NCI-H2081 (cell line): ENCODE measurements at regions not wholly inside any gene's neighbourhood (a gene's known extent, or its start where the extent isn't known, plus 50 kb on each side); places are given as distances from the start of the nearest gene placed in this dataset.
"Not testable (repeated sequence)": the region's sequence is repeated elsewhere in the genome, so short reads cannot be mapped to it uniquely, and the experiment has no call there.

Experiments used
- DNase-seq, 2 experiments: peaks; one replicate each; lab custom pipeline; 2025; lab: John Stamatoyannopoulos, UW

DNA sequence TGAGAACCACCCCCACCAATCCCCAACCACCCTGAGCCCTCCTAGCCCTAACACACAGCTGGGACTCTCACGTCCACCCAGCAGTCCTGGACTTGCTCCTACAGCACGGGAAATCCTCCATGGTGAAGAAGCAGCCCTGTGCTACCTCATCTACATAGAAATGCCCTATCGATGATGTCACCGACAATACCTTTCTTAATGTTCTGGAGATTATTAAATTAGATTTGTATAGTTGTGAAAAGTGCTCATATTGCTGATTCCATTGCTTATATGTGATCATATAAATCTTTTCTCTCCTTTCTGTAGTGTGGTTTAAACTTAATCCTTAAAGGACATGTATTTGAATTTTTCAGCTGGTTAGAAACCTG, 97.1 kb downstream of the PPIAL4G start:
- DNase-seq: not testable (repeated sequence)

DNA sequence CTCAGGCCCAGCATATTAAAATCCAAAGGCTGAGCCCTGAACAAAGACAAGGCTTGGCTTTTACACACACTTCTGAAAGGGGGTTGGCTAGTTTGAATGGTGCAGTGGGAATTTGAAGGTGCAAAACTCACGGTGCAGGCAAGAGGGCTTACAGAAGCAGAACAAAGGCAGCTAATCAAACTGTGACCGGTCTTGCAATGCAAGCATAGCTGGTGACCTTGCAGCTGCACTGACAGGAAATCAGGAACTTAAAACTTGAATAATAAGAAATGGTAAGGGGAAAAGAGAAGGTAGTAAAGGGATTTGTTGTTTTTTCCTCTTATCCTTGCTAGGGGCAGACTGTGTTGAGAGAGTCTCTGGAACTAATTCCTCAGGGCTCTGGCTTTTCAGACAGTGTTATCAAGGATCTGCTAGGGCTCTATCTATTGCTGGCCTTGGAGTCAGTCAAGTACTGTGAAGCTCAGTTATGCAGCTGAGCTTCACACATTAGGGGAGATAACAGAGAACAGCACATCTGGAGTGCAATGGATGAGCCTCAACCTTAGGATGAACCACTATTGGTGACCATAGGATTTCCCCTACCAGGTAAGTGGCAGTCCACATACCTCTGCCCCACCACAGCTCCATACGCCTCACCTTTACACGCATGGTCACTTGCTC, 97.6 kb downstream of the PPIAL4G start:
- no peak for DNase-seq

DNA sequence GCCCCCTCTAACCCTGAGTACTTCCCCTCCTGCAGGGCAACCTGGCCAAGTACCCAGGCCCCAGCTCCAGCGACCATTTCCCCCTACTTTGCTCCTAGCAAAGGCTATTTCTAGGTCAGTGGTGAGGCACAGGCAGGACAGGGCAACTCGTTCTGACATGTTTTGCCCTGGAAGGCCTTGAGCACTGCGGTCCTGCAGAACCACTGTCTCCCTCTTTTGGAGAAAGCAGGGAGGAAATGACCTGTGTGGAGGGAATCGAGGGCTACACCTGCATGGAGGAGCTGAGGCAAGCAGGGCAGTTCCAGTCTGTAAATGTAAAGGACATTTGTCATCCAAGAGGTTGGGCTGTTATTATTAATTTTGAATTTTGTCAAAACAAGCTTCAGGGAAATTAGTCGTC, 99.1 kb downstream of the PPIAL4G start:
- no peak for DNase-seq

DNA sequence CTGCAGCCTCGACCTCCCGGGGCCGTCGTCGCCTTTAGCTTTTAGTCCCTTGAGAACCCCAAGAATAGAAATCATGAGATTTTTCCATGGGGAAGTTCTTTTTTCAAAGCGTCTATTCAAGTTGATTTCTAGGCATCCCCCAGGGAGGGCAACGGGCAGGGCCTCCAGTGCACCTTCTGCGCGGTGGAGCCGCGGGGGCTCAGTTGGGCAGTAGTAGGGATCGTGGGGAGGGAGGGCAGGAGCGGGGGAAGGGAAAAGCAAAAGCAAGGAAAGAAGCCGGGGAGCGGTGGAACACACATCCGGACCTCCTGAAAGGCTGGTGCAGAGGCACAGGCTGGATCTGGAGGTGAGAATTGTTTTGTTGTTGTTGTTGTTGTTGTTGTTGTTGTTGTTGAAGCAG, 103.4 kb downstream of the PPIAL4G start:
- DNase-seq: no peak

DNA sequence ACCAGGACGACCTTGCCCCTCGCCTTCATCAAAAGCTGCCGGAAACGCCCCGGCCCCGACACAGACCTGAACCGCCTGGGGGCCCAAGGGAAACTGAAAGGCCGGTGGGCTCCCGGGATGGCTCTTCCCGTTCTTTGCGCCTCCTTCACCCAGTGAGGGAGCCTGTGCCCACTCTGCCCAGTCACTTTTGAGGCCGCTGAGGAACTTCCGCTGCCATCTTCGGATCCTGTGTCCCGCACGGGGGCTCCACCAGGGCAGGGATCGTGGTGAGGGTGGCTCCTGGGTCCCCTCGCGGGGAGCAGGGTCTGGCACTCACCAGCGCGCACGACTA, 104.0 kb downstream of the PPIAL4G start:
- no peak for DNase-seq

GRCh38 chr1:148377992-148378391, 105.1 kb downstream of the PPIAL4G start:
- DNase-seq: not testable (repeated sequence)

DNA sequence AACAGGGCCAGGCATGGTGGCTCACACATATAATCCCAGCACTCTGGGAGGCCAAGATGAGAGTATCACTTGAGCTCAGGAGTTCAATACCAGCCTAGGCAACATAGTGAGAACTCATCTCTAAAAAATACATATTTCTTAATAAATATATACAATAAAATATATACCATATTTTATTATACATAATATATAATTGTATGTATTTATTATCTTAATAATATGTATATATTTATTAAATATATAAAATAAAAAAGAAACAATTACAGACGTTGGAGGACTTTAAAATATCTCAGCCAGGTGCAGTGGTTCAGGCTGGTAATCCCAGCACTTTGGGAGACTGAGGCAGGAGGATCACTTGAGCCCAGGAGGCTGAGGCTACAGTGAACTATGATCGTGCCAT, 106.1 kb downstream of the PPIAL4G start:
- DNase-seq: not testable (repeated sequence)

DNA sequence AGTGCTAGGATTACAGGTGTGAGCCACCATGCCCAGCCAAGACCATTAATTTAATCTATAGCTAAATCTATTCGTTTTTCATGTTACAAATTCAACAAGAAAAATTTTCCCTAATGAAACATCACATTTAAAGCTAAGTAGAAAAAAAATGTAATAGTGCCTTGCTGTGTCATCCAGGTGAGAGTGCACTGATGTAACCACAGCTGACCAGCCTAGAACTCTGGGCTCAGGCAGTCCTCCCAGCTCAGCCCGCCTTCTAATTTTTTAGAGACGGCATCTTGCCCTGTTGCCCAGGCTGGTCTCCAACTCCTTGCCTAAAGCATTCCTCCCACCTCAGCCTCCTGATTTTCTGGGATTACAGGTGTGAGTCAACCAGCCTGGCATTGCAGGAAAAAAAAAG, 109.0 kb downstream of the PPIAL4G start:
- no peak for DNase-seq

DNA sequence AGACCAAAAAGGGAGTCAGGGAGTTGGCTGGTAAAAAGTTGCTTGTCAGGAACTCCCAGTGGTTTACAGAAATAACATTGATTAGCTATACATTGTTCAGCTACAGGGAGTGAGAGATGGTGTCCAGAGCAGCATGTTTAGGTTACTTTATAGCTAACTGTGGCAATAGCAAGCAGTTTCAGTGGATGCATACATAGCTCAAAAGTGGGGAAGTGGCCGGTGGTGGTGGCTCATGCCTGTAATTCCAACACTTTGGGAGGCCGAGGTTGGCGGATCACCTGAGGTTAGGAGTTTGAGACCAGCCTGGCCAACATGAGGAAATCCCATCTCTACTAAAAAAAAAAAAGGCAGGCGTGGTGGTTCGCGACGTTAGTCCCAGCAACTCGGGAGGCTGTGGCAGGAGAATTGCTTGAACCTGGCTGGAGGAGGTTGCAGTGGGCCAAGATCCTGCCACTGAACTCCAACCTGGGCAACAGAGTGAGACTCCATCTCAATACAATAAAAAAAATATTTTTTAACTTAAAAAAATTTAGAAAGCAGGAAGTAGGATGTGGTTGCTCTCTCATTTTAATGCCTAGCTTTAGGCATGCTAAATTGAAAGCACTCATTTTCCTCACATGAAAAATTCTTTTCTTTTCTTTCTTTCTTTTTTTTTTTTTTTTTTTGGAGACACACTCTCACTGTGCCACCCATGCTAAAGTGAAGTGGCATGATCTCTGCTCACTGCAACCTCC, 109.7 kb downstream of the PPIAL4G start:
- no peak for DNase-seq

- no peak for DNase-seq
Measured at GRCh38 chr1:148372731-148373130, 110.4 kb downstream of the PPIAL4G start.

- DNase-seq: not testable (repeated sequence)
Measured at GRCh38 chr1:148372051-148372726, 110.9 kb downstream of the PPIAL4G start.

DNA sequence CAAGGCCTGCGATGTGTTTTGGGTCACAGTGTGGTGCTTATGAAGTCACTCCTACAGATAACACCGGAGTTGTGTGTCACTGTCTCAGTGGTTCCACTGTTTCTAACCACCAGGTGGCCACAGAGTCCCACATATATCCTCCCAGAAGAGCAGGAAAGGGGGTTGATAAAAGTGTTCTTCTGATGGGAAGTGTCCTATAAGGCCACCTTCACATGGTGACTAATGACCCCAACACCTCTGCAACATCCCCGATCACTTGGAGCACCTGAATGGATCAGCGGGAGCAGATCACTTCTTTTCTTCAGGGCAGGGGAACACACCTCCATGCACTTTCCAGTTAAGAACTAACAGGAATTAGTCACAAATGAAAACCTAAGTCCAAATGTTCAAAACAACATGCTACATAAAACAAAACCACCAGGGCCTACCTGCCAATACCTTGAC, 111.5 kb downstream of the PPIAL4G start:
- DNase-seq: peak; percentile 73 to 79

DNA sequence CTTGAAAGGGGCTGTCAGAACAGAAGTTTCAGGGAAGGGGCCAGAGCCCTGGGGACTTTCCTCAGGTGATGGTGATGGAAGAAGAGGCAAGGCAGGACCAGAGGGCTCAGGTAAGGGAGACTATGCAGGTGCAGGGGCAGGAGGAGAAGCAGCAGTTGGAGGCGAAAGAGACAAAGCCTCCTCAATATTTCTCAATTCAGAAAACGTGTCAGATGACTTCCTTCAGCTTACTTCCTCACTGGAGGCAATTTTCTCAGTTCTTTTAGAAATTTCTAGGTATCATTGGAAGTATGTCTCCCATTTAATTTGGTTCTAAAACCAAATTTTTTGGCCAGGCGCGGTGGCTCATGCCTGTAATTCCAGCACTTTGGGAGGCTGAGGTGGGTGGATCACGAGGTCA, 112.4 kb downstream of the PPIAL4G start:
- not testable (repeated sequence) for DNase-seq

DNA sequence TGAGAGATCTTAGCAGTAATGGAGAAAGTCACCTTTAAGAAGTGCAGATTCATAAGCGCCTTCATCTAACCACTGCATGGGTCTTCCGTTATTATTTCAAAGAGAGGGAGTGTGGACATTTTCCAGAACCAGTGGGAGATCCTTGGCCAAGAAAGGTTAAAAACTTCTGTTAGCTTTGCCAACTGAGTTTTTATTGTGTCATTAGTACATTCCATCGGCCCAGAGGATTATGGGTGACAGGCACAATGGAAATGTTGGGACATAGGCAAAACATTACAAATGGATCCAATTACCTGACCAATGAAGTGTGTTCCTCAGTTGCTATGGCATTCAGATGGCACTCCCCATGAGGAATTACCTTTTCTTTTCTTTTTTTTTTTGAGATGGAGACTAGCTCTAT, 115.5 kb downstream of the PPIAL4G start:
- DNase-seq: no peak

DNA sequence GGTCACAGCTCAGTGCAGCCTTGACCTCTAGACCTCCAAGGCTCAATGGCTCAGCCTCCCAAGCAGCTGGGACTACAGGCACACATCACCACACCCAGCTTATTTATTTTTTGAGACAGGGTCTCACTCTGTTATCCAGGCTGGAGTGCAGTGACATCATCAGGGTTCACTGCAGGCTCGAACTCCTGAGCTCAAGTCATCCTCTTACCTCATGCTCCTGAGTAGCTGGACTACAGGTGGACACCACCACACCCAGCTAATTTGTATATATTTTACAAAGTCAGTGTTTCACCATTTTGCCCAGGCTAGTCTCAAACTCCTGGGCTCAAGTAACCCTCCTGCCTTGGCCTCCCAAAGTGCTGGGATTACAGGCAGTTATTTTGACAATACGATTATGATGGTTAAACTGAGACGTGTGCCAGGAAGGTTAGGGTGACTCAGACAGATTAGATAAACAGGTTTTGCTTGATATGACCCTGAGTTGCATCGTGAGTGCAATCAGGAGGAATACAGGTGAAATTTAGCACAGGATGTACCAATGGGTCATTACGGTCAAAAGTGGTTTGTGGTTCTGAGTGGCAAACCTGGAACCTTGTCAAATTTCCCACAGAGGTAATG, 116.9 kb downstream of the PPIAL4G start:
- DNase-seq: not testable (repeated sequence)

- not testable (repeated sequence) for DNase-seq
Measured at GRCh38 chr1:148365151-148365550, 118.0 kb downstream of the PPIAL4G start.

DNA sequence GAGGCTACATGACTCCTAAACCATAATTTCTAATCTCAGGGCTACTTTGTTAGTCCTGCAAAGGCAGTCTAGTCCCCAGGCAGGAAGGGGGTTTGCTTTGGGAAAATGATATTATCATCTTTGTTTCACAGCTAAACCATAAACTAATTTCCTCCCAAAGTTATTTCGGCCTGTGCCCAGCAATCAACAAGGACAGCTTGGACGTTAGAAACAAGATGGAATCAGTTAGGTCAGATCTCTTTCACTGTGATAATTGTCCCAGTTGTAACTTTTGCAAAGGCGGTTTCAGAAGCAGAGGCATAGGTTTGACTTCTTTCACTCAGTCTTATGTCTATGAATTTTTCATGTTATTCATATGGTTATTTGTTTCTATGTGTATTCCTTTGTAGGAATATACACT, 119.1 kb downstream of the PPIAL4G start:
- not testable (repeated sequence) for DNase-seq

DNA sequence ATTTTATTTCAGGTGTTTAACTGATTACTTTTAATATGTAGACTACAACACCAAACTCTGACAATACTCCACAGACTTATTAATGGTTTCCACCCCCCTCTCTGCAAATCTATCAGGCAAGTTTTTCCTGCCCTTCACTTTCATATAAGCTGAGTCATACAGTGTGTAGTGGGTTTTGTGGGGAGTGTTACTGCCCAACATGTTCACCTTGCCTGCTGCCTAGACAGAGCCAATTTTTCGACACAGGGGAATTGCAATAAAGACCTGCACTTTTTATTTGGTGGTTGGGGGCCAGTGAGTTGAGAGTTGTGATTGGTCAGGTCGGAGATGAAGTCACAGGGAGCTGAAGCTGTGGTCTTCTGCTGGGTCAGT, 119.7 kb downstream of the PPIAL4G start:
- DNase-seq: no peak

GRCh38 chr1:148362626-148363438, 120.3 kb downstream of the PPIAL4G start:
- no peak for DNase-seq

DNA sequence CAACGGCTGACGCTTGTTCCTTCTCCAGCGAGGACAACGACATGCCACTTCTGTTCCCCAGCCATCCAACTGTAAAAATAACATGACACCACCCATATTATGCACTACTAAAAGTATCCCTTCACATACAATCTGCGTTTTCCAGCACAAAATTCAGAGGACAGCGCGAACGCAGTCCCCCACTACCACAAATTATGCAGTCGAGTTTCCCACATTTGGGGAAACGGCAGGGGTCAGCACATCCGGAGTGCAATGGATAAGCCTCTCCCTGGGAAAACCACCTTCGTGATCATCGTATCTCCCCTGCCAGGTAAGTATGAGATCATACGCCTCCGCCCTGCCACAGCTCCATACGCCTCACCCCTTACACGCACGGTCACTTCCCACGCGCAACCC, 120.9 kb downstream of the PPIAL4G start:
- DNase-seq: no peak

GRCh38 chr1:148361427-148362215, 121.5 kb downstream of the PPIAL4G start:
- DNase-seq: not testable (repeated sequence)
